ENCODE measurements at regions not wholly inside any gene's neighbourhood (a gene's known extent, or its start where the extent isn't known, plus 50 kb on each side); places are given as distances from the start of the nearest gene placed in this dataset.
"Not testable (repeated sequence)": the region's sequence is repeated elsewhere in the genome, so short reads cannot be mapped to it uniquely, and the experiment has no call there.

GRCh38 chr16:18181028-18181427 lies 155.5 kb downstream of the NPIPA8 start:
- H3K9me2 ChIP-seq (replicated peaks; ENCODE audit: insufficient read depth, low read length); H3K79me2 ChIP-seq (ENCODE audit: low read length); H3K4me3 ChIP-seq (ENCODE audit: low read length); H3K27ac ChIP-seq (ENCODE audit: low read length); H3K4me1 ChIP-seq (ENCODE audit: low read length); H3K4me2 ChIP-seq (ENCODE audit: low read depth, low read length); H3F3A ChIP-seq (ENCODE audit: insufficient read depth, low read length); H3K36me3 ChIP-seq (replicated peaks; ENCODE audit: insufficient read depth, low read length); DNase-seq; H2AFZ ChIP-seq (ENCODE audit: low read length); H3K27me3 ChIP-seq (replicated peaks; ENCODE audit: insufficient read depth, low read length); H4K20me1 ChIP-seq (ENCODE audit: insufficient read depth, low read length); H3K9me3 ChIP-seq (replicated peaks; ENCODE audit: insufficient read depth, low read length); H3K9ac ChIP-seq (ENCODE audit: low read length): not testable (repeated sequence)

- H3F3A ChIP-seq (ENCODE audit: insufficient read depth, low read length); H3K4me1 ChIP-seq (ENCODE audit: low read length); H3K9ac ChIP-seq (ENCODE audit: low read length); H3K36me3 ChIP-seq (replicated peaks; ENCODE audit: insufficient read depth, low read length); DNase-seq; H3K4me3 ChIP-seq (ENCODE audit: low read length); H2AFZ ChIP-seq (ENCODE audit: low read length); H3K27me3 ChIP-seq (replicated peaks; ENCODE audit: insufficient read depth, low read length); H4K20me1 ChIP-seq (ENCODE audit: insufficient read depth, low read length); H3K9me3 ChIP-seq (replicated peaks; ENCODE audit: insufficient read depth, low read length); H3K4me2 ChIP-seq (ENCODE audit: low read depth, low read length); H3K9me2 ChIP-seq (replicated peaks; ENCODE audit: insufficient read depth, low read length); H3K79me2 ChIP-seq (ENCODE audit: low read length); H3K27ac ChIP-seq (ENCODE audit: low read length): not testable (repeated sequence)
Measured at GRCh38 chr16:18173945-18174497, 162.5 kb downstream of the NPIPA8 start.

- not testable (repeated sequence) for H3F3A ChIP-seq (ENCODE audit: insufficient read depth, low read length); H3K27ac ChIP-seq (ENCODE audit: low read length); H3K4me2 ChIP-seq (ENCODE audit: low read depth, low read length); H3K4me3 ChIP-seq (ENCODE audit: low read length); H3K9ac ChIP-seq (ENCODE audit: low read length); H3K4me1 ChIP-seq (ENCODE audit: low read length); H3K9me3 ChIP-seq (replicated peaks; ENCODE audit: insufficient read depth, low read length); H2AFZ ChIP-seq (ENCODE audit: low read length); H3K36me3 ChIP-seq (replicated peaks; ENCODE audit: insufficient read depth, low read length); DNase-seq; H3K27me3 ChIP-seq (replicated peaks; ENCODE audit: insufficient read depth, low read length); H4K20me1 ChIP-seq (ENCODE audit: insufficient read depth, low read length); H3K9me2 ChIP-seq (replicated peaks; ENCODE audit: insufficient read depth, low read length); H3K79me2 ChIP-seq (ENCODE audit: low read length)
Measured at GRCh38 chr16:18162293-18162692, 174.2 kb downstream of the NPIPA8 start.

GRCh38 chr16:18161224-18161623 lies 175.3 kb downstream of the NPIPA8 start:
- not testable (repeated sequence) for H3K27ac ChIP-seq (ENCODE audit: low read length); H3K9me2 ChIP-seq (replicated peaks; ENCODE audit: insufficient read depth, low read length); H3K4me1 ChIP-seq (ENCODE audit: low read length); H3K9ac ChIP-seq (ENCODE audit: low read length); DNase-seq; H3F3A ChIP-seq (ENCODE audit: insufficient read depth, low read length); H3K4me3 ChIP-seq (ENCODE audit: low read length); H2AFZ ChIP-seq (ENCODE audit: low read length); H3K36me3 ChIP-seq (replicated peaks; ENCODE audit: insufficient read depth, low read length); H3K9me3 ChIP-seq (replicated peaks; ENCODE audit: insufficient read depth, low read length); H3K27me3 ChIP-seq (replicated peaks; ENCODE audit: insufficient read depth, low read length); H3K4me2 ChIP-seq (ENCODE audit: low read depth, low read length); H3K79me2 ChIP-seq (ENCODE audit: low read length); H4K20me1 ChIP-seq (ENCODE audit: insufficient read depth, low read length)

- not testable (repeated sequence) for H4K20me1 ChIP-seq (ENCODE audit: insufficient read depth, low read length); H3K27me3 ChIP-seq (replicated peaks; ENCODE audit: insufficient read depth, low read length); H3F3A ChIP-seq (ENCODE audit: insufficient read depth, low read length); H3K9me3 ChIP-seq (replicated peaks; ENCODE audit: insufficient read depth, low read length); H3K36me3 ChIP-seq (replicated peaks; ENCODE audit: insufficient read depth, low read length); H2AFZ ChIP-seq (ENCODE audit: low read length); H3K9ac ChIP-seq (ENCODE audit: low read length); H3K4me3 ChIP-seq (ENCODE audit: low read length); DNase-seq; H3K4me1 ChIP-seq (ENCODE audit: low read length); H3K4me2 ChIP-seq (ENCODE audit: low read depth, low read length); H3K27ac ChIP-seq (ENCODE audit: low read length); H3K9me2 ChIP-seq (replicated peaks; ENCODE audit: insufficient read depth, low read length); H3K79me2 ChIP-seq (ENCODE audit: low read length)
Measured at GRCh38 chr16:18159185-18159584, 177.4 kb downstream of the NPIPA8 start.

GRCh38 chr16:18157854-18158253 lies 178.7 kb downstream of the NPIPA8 start:
- not testable (repeated sequence) for H3K36me3 ChIP-seq (replicated peaks; ENCODE audit: insufficient read depth, low read length); H4K20me1 ChIP-seq (ENCODE audit: insufficient read depth, low read length); H3K4me2 ChIP-seq (ENCODE audit: low read depth, low read length); H3K9me3 ChIP-seq (replicated peaks; ENCODE audit: insufficient read depth, low read length); DNase-seq; H3K4me1 ChIP-seq (ENCODE audit: low read length); H2AFZ ChIP-seq (ENCODE audit: low read length); H3K4me3 ChIP-seq (ENCODE audit: low read length); H3K79me2 ChIP-seq (ENCODE audit: low read length); H3K9ac ChIP-seq (ENCODE audit: low read length); H3K27ac ChIP-seq (ENCODE audit: low read length); H3K9me2 ChIP-seq (replicated peaks; ENCODE audit: insufficient read depth, low read length); H3F3A ChIP-seq (ENCODE audit: insufficient read depth, low read length); H3K27me3 ChIP-seq (replicated peaks; ENCODE audit: insufficient read depth, low read length)

- not testable (repeated sequence) for H3K4me1 ChIP-seq (ENCODE audit: low read length); H3K9ac ChIP-seq (ENCODE audit: low read length); H3K27ac ChIP-seq (ENCODE audit: low read length); DNase-seq; H4K20me1 ChIP-seq (ENCODE audit: insufficient read depth, low read length); H3K9me3 ChIP-seq (replicated peaks; ENCODE audit: insufficient read depth, low read length); H3K9me2 ChIP-seq (replicated peaks; ENCODE audit: insufficient read depth, low read length); H3F3A ChIP-seq (ENCODE audit: insufficient read depth, low read length); H3K79me2 ChIP-seq (ENCODE audit: low read length); H3K4me2 ChIP-seq (ENCODE audit: low read depth, low read length); H2AFZ ChIP-seq (ENCODE audit: low read length); H3K36me3 ChIP-seq (replicated peaks; ENCODE audit: insufficient read depth, low read length); H3K4me3 ChIP-seq (ENCODE audit: low read length); H3K27me3 ChIP-seq (replicated peaks; ENCODE audit: insufficient read depth, low read length)
Measured at GRCh38 chr16:18152832-18153231, 183.7 kb downstream of the NPIPA8 start.

GRCh38 chr16:18148132-18148531 lies 188.4 kb downstream of the NPIPA8 start:
- not testable (repeated sequence) for H3K27me3 ChIP-seq (replicated peaks; ENCODE audit: insufficient read depth, low read length); H3K4me3 ChIP-seq (ENCODE audit: low read length); H3K79me2 ChIP-seq (ENCODE audit: low read length); H4K20me1 ChIP-seq (ENCODE audit: insufficient read depth, low read length); DNase-seq; H3K27ac ChIP-seq (ENCODE audit: low read length); H3K4me2 ChIP-seq (ENCODE audit: low read depth, low read length); H2AFZ ChIP-seq (ENCODE audit: low read length); H3K9me2 ChIP-seq (replicated peaks; ENCODE audit: insufficient read depth, low read length); H3K9me3 ChIP-seq (replicated peaks; ENCODE audit: insufficient read depth, low read length); H3K9ac ChIP-seq (ENCODE audit: low read length); H3K36me3 ChIP-seq (replicated peaks; ENCODE audit: insufficient read depth, low read length); H3F3A ChIP-seq (ENCODE audit: insufficient read depth, low read length); H3K4me1 ChIP-seq (ENCODE audit: low read length)

Data from MM.1S (cell line).